Psoas muscle (tissue), 7 donors: ENCODE measurements at regions not wholly inside any gene's neighbourhood (a gene's known extent, or its start where the extent isn't known, plus 50 kb on each side); places are given as distances from the start of the nearest gene placed in this dataset.

Experiments
- ATAC-seq, 4 donors: fragments of 200-7000 bp; cut with Tn5 transposase; one replicate each; pipeline ENCODE4 v1.9.1; 2020; ENCODE audit warnings: moderate library complexity in 3 of 4, mild to moderate bottlenecking in 2 of 4
- DNase-seq, 2 donors: peaks; one replicate each; pipeline ENCODE4 v3.0.0-alpha.2; 2020
- H3K27ac ChIP-seq: fragments of 200-600 bp; one replicate; pipeline ENCODE4 v1.8.0; 2022
- H3K27me3 ChIP-seq, 3 donors: fragments of 200-600 bp in 1 of 3; one replicate each; pipeline versions ENCODE4 v1.6.1 to v1.8.0; 2013 to 2022; ENCODE audit warnings: low read length in 2 of 3, mild to moderate bottlenecking in 2 of 3, moderate library complexity in 1 of 3; ENCODE audit not compliant: insufficient read depth in 3 of 3
- H3K36me3 ChIP-seq, 2 donors: fragments of 200-600 bp in 1 of 2; one replicate each; pipeline versions ENCODE4 v1.6.1 to v1.8.0; 2013 to 2022; ENCODE audit warnings: low read depth in 1 of 2, mild to moderate bottlenecking in 1 of 2, moderate library complexity in 1 of 2; ENCODE audit not compliant: insufficient read depth in 1 of 2
- H3K4me1 ChIP-seq: fragments of 200-600 bp; one replicate; pipeline ENCODE4 v1.8.0; 2022
- H3K4me3 ChIP-seq: fragments of 200-600 bp; one replicate; pipeline ENCODE4 v1.8.0; 2022; ENCODE audit warnings: mild to moderate bottlenecking
- H3K9me3 ChIP-seq: fragments of 200-600 bp; one replicate; pipeline ENCODE4 v1.8.0; 2022
- WGBS, 3 donors: extraction: QIAGEN DNeasy Blood & Tissue Kit; methylation state at CpG; one replicate each; pipeline versions ENCODE4 v1.1.6 to v1.1.7; 2013; 5-methylcytosine and 5-hydroxymethylcytosine counted together
- intact Hi-C, 2 donors: fragments of 100-400 bp; cut with DNase I; formaldehyde crosslinking; loops; one replicate each; pipeline versions ENCODE4 v1.11.0 to v1.14.2; 2022
- TF ChIP-seq, protein P1 (sequence below): fragments of 200-600 bp; IDR thresholded peaks from one replicate; pipeline ENCODE4 v1.8.0; 2022; ENCODE audit warnings: antibody characterized with exemption
- donor health status: healthy with polysubstance abuse.
- donor health status: DM: no; HTN: no; CAD: no; lungs with moderate emphysema.
- donor health status: Bipolar disorder and iron deficiency.
- donor health status: healthy.
- donor health status: DM: yes; HTN: yes; CAD: no.
- donor health status: DM: no; HTN: no; CAD: no.
- donor health status: DM: yes; HTN: yes; CAD: no.

DNA sequence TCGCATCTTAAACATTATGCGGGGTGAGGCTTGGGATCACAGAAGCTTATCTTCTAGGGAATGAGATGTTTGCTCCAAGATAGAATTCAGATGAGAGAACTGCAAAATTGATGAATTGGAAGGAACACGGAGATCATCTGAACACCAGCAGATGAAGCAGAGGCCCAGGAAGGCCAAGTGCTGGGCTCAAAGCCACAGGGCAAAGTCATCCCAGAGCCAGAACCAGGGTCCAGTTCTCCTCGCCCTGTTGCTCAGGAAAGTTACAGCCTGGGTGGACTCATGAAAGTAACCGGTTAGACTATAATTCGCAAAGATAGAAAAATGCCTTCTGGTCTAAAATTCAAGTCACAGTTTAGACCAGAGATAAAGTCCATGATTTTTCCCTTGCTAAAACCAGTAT lies 456.1 kb upstream of the ID2 start:
- ATAC-seq (no peak), DNase-seq (no peak)
- no peaks in the 10 kb centered on the region for H3K27me3 ChIP-seq
- H3K4me1 ChIP-seq: peaks cover 2% of the 10 kb centered on the region
- H3K36me3 ChIP-seq: no peaks in the 10 kb centered on the region
- H3K4me3 ChIP-seq: no peak overlapping the region
- no peaks in the 10 kb centered on the region for H3K9me3 ChIP-seq
- TF ChIP-seq, protein P1, sequence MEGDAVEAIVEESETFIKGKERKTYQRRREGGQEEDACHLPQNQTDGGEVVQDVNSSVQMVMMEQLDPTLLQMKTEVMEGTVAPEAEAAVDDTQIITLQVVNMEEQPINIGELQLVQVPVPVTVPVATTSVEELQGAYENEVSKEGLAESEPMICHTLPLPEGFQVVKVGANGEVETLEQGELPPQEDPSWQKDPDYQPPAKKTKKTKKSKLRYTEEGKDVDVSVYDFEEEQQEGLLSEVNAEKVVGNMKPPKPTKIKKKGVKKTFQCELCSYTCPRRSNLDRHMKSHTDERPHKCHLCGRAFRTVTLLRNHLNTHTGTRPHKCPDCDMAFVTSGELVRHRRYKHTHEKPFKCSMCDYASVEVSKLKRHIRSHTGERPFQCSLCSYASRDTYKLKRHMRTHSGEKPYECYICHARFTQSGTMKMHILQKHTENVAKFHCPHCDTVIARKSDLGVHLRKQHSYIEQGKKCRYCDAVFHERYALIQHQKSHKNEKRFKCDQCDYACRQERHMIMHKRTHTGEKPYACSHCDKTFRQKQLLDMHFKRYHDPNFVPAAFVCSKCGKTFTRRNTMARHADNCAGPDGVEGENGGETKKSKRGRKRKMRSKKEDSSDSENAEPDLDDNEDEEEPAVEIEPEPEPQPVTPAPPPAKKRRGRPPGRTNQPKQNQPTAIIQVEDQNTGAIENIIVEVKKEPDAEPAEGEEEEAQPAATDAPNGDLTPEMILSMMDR: no peak
- no peak overlapping the region for H3K27ac ChIP-seq
- intact Hi-C loops: no loop called here
- 73 to 85% (median 82%) methylated on average over 6 of the region's 6 CpGs for WGBS, 3 donors

DNA sequence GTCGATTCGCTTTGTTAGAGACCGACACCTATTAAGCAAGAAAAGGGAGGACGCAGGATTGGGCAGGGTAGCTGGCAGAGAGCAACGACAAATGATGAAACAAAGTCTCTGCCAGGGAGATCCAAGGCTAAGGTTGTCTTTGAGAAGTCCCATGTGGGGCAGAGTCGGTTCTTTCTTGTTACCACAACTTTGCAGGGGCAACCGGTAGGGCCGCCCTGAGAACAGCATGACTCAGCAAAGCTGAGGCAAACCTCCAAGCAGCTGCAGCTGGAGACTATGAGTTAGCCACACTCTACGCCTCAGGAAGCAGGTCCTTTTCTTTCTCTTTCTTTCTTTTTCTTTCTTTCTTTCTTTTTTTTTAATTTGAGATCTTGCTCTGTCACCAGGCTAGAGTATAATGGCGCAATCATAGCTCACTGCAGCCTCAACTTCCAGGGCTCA lies 452.3 kb upstream of the ID2 start:
- no peaks in the 10 kb centered on the region for H3K36me3 ChIP-seq
- peaks cover 5% of the 10 kb centered on the region for H3K4me1 ChIP-seq
- H3K27me3 ChIP-seq: no peaks in the 10 kb centered on the region
- WGBS, 3 donors: 45 to 51% (median 48%) methylated on average over 10 of the region's 10 CpGs
- TF ChIP-seq, protein P1: no peak
- DNase-seq (peak; percentile 66 to 69), ATAC-seq (peak; percentile 64 to 83 (median 77))
- no peaks in the 10 kb centered on the region for H3K9me3 ChIP-seq
- intact Hi-C loops: no loop called here
- no peak overlapping the region for H3K4me3 ChIP-seq
- H3K27ac ChIP-seq: no peak overlapping the region

DNA sequence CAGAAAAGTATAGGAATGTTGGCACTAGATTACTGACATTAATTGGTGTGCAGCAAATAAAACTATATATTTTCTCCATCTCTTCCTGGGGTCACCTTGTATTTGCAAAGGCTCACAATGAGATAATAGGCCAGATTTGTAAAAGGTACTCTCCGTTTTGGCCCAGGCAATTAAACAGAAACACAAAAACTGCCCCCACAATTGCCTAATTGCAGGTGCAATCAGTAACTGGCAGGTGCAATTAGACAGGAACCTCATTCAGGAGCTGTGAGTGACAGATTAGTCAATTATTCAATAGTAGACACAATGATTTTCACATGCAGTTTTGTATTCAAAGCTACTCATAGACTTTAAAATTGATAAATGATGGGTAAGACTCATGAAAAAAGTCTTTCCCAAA lies 451.4 kb upstream of the ID2 start:
- Histone ChIP-seq H3K27ac (no peak overlapping the region), H3K36me3 (no peaks in the 10 kb centered on the region), H3K27me3 (no peaks in the 10 kb centered on the region), H3K4me1 (peaks cover 5% of the 10 kb centered on the region), H3K9me3 (no peaks in the 10 kb centered on the region), H3K4me3 (no peak overlapping the region)
- WGBS, 3 donors: 91 to 97% (median 95%) methylated on average over 1 of the region's 1 CpG
- ATAC-seq: no peak
- TF ChIP-seq, protein P1: no peak
- intact Hi-C loops: no loop called here
- no peak for DNase-seq

DNA sequence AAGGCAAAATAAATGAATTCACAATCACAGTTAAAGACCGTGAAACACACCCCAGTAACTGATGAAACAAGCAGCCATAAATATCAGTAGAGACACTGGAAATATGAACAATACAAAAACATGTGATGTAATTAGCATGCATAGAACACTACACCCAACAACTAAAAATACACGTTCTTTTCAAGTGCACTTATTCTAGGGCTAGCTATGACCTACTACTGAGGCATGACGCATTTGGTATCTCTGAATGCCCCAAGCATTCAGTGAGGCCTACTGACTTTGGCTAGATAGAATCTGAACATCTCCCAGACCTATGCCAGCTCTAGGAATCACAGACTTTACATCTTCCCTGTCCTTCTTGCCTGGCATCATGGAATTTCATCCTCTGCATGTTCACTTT lies 450.0 kb upstream of the ID2 start:
- Histone ChIP-seq H3K9me3 (no peaks in the 10 kb centered on the region), H3K4me1 (peaks cover 5% of the 10 kb centered on the region), H3K4me3 (no peak overlapping the region), H3K27ac (no peak overlapping the region), H3K27me3 (no peaks in the 10 kb centered on the region), H3K36me3 (no peaks in the 10 kb centered on the region)
- DNase-seq: no peak
- TF ChIP-seq, protein P1: no peak
- no peak for ATAC-seq
- intact Hi-C loops: no loop called here
- WGBS, 3 donors: 80 to 93% (median 83%) methylated on average over 3 of the region's 3 CpGs

DNA sequence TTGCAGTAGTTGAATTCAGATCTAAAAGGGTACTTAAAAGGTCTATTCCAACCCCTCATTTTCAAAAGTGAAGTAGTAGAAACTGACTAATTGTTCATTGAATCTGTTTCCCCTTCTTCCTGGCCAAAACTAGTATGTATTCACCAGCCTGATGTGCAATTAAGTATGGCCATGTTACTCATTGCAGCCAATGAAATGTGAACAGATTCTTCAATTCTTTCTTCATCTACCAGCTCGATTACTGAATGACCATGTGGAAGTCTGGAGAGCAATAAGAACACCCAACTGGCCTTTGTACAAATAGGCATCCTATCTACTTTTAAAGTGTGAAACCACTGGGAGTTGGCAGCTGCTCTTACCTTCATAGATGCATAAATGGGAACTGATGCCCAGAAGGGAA lies 449.0 kb upstream of the ID2 start:
- WGBS, 3 donors: 28 to 74% (median 38%) methylated on average over 1 of the region's 1 CpG
- TF ChIP-seq, protein P1: no peak
- DNase-seq (no peak), ATAC-seq (no peak)
- Histone ChIP-seq H3K9me3 (no peaks in the 10 kb centered on the region), H3K4me1 (peaks cover 5% of the 10 kb centered on the region), H3K27ac (no peak overlapping the region), H3K27me3 (no peaks in the 10 kb centered on the region), H3K4me3 (no peak overlapping the region), H3K36me3 (no peaks in the 10 kb centered on the region)
- intact Hi-C loops: no loop called here
